ENCODE measurements at regions not wholly inside any gene's neighbourhood (a gene's known extent, or its start where the extent isn't known, plus 50 kb on each side); places are given as distances from the start of the nearest gene placed in this dataset.
A peak's percentile ranks its signal among the peaks of the same experiment; 100 is the strongest.

DNA sequence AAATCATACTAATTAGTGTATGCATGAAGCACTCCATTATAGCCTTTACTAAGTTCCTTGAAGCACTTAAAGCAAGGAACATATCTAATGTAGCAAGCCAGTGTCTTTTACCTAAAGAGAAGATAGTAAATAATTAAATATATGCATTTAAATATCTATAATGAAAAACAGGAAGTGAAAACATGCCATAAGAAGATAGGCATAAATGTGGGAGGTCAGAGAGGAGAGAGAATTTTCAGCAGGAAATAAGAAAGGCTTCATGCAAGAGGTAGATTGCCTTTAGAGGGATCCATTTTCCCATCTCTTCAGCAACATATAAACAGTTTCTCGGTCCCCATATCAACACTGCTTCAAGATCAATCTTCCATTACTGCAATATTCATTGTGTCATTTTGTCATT is 599.8 kb downstream of the FRK start (continued):
- no peak for TF ChIP-seq TCF12 (IDR thresholded peaks at IDR 0.05; ENCODE audit: low read depth, low read length)

DNA sequence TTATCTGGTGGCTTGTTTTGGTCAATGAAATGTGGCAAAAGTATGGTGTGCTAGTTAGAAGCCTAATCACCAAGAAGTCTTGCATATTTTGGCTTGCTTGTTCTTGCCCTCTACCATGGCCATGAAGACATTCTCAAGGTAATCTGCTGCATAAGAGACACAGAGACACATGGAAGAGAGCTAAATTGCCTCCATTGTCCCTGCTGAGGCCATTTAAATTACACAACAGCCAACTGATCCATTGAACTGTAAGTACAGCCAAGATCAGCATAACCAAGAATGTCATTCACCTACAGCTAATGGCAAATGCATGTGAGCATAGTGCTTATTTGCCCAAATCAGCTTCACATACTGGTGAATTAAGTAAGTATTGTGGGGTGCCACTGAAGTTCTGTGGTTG is 603.8 kb downstream of the FRK start:
- H3K27ac ChIP-seq (ENCODE audit: low read depth, low read length), result peak overlapping the region; percentile 21; the same call in 1 of the 2 replicates
- no peak overlapping the region for H3K4ac ChIP-seq (replicated peaks; ENCODE audit: insufficient read length, low read depth, low read length)
- H3K79me2 ChIP-seq (ENCODE audit: control insufficient read depth in 1 of 2, insufficient read depth in 2 of 2, low read length in 2 of 2), result no peaks in the 10 kb centered on the region
- peaks cover 0 to 6% (median 4%) of the 10 kb centered on the region in 4 experiments; a peak in 3 of 7 replicates for H3K4me1 ChIP-seq (replicated peaks in 1 of 4; ENCODE audit: control insufficient read depth in 3 of 4, insufficient read depth in 4 of 4, low read length in 3 of 4)
- no peak overlapping the region for H4K5ac ChIP-seq (ENCODE audit: insufficient read length, low read depth, low read length)
- no peak overlapping the region for H3K9ac ChIP-seq (replicated peaks in 1 of 4; ENCODE audit: extremely low read depth in 1 of 4, low read depth in 3 of 4, low read length in 3 of 4)
- no peak overlapping the region for H2AFZ ChIP-seq (ENCODE audit: low read length)
- FAIRE-seq, result peak; percentile 94
- H3K4me2 ChIP-seq (ENCODE audit: insufficient read depth in 1 of 2, low read depth in 2 of 2, low read length in 2 of 2), result peak overlapping the region; percentile 7 to 52; a peak in 2 of 4 replicates
- no peak overlapping the region for H4K8ac ChIP-seq (ENCODE audit: extremely low read depth, insufficient read depth, low read length)
- no peak overlapping the region for H4K91ac ChIP-seq (replicated peaks; ENCODE audit: insufficient read length, low read length)
- H2BK5ac ChIP-seq (ENCODE audit: low read depth, low read length), result no peak overlapping the region
- no peaks in the 10 kb centered on the region for H3K36me3 ChIP-seq (ENCODE audit: control insufficient read depth in 2 of 4, insufficient read depth in 4 of 4, low read length in 3 of 4)
- H3K27me3 ChIP-seq (replicated peaks in 1 of 4; ENCODE audit: control insufficient read depth in 3 of 4, extremely low read depth in 1 of 4, insufficient read depth in 3 of 4, low read length in 3 of 4), result no peaks in the 10 kb centered on the region
- ChIA-PET CTCF (ENCODE audit: partially characterized antibody) (interaction anchor here (0.6 kb wide), 1 partner anchor 15 kb away, joined by 3 read pairs; no protein-coding TSS in a partner anchor), POLR2A (ENCODE audit: partially characterized antibody) (no interaction called here)
- no peak overlapping the region for H3K56ac ChIP-seq (replicated peaks; ENCODE audit: insufficient read length, low read depth, low read length)
- H4K20me1 ChIP-seq (replicated peaks in 1 of 2; ENCODE audit: control insufficient read depth in 1 of 2, insufficient read depth in 2 of 2, low read length in 2 of 2), result no peaks in the 10 kb centered on the region
- no peak overlapping the region for H3K14ac ChIP-seq (ENCODE audit: insufficient read length)
- no peak overlapping the region for H3K23ac ChIP-seq (ENCODE audit: insufficient read length)
- peak in 1 of 2 experiments; percentile 60 for DNase-seq (ENCODE audit: low read depth in 1 of 2, low spot score in 2 of 2)
- H2BK15ac ChIP-seq (ENCODE audit: low read length), result no peak overlapping the region
- peak overlapping the region in 1 of 4 experiments; percentile 23; a peak in 1 of 8 replicates for H3K4me3 ChIP-seq (ENCODE audit: extremely low read depth in 1 of 4, insufficient read depth in 2 of 4, low read depth in 3 of 4, low read length in 4 of 4)
- H3K18ac ChIP-seq (ENCODE audit: extremely low read depth, low read length), result no peak overlapping the region
- H2AK5ac ChIP-seq (ENCODE audit: low read depth, low read length), result no peak overlapping the region
- no peak overlapping the region for H2BK120ac ChIP-seq (replicated peaks; ENCODE audit: low read depth, low read length)
- no peaks in the 10 kb centered on the region for H3K79me1 ChIP-seq (ENCODE audit: low read depth, low read length)
- 0 out of 4 replicates have a peak, but pooled peaks cover 0 to 3% of the 10 kb centered on the region in 2 experiments for H3K9me3 ChIP-seq (ENCODE audit: insufficient read depth in 2 of 2, low read depth in 1 of 2, low read length in 1 of 2)
- H3K23me2 ChIP-seq (ENCODE audit: low read depth, low read length), result no peaks in the 10 kb centered on the region
- H2BK12ac ChIP-seq (ENCODE audit: low read depth, low read length), result no peak overlapping the region
- H2BK20ac ChIP-seq (ENCODE audit: low read length), result no peak overlapping the region
- TF ChIP-seq, protein P1, sequence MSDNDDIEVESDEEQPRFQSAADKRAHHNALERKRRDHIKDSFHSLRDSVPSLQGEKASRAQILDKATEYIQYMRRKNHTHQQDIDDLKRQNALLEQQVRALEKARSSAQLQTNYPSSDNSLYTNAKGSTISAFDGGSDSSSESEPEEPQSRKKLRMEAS (IDR thresholded peaks at IDR 0.05), result peak; percentile 66; the same call in 1 of the 2 replicates
- TF ChIP-seq ASH2L (IDR thresholded peaks at IDR 0.05; ENCODE audit: low read length) (no peak), CEBPB (IDR thresholded peaks at IDR 0.05; ENCODE audit: low read depth, low read length) (peak; percentile 79), EP300 (IDR thresholded peaks at IDR 0.05; ENCODE audit: borderline replicate concordance in 1 of 2, low read depth in 2 of 2, low read length in 2 of 2) (0 out of 3 replicates have a peak, but pooled peaks of 1 of the 2 experiments have one; percentile 26), YY1 (IDR thresholded peaks at IDR 0.05; ENCODE audit: low read depth, low read length) (peak; percentile 82), RAD21 (IDR thresholded peaks at IDR 0.05 in 1 of 2, conservative IDR thresholded peaks at IDR 0.05 in 1 of 2; ENCODE audit: low read depth in 2 of 2, low read length in 2 of 2) (no peak), NANOG (IDR thresholded peaks at IDR 0.05; ENCODE audit: insufficient read depth, low read depth, low read length, poor library complexity, severe bottlenecking) (peak; percentile 96)
- TF ChIP-seq, protein P2, sequence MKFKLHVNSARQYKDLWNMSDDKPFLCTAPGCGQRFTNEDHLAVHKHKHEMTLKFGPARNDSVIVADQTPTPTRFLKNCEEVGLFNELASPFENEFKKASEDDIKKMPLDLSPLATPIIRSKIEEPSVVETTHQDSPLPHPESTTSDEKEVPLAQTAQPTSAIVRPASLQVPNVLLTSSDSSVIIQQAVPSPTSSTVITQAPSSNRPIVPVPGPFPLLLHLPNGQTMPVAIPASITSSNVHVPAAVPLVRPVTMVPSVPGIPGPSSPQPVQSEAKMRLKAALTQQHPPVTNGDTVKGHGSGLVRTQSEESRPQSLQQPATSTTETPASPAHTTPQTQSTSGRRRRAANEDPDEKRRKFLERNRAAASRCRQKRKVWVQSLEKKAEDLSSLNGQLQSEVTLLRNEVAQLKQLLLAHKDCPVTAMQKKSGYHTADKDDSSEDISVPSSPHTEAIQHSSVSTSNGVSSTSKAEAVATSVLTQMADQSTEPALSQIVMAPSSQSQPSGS (IDR thresholded peaks at IDR 0.05; ENCODE audit: low read length), result no peak
